HG03095 (cell line): ENCODE measurements at regions not wholly inside any gene's neighbourhood (a gene's known extent, or its start where the extent isn't known, plus 50 kb on each side); places are given as distances from the start of the nearest gene placed in this dataset.

Source experiments
- ATAC-seq: cut with Tn5 transposase; IDR thresholded peaks from one replicate; pipeline ENCODE4 v1.9.1; 2021; ENCODE audit warnings: moderate library complexity; ENCODE audit not compliant: unreplicated experiment

DNA sequence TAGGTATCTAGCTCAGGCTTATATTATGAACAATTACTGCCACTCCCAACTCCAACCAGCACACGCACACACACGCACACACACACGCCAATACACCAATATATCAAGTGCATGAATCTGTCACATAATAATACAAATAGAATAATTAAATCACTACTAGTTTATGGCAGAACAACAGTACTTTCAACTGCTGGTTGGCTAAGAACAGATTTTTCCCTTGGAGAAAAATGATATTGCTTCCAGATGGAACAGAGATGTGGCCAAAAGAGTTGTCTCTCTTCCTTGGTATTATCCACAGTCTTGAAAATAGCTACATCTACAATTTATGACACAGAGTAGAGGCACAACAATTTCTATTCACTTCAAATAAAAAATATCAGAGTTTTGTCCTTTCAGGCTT, 538.3 kb upstream of the FAT3 start:
- no peak for ATAC-seq

DNA sequence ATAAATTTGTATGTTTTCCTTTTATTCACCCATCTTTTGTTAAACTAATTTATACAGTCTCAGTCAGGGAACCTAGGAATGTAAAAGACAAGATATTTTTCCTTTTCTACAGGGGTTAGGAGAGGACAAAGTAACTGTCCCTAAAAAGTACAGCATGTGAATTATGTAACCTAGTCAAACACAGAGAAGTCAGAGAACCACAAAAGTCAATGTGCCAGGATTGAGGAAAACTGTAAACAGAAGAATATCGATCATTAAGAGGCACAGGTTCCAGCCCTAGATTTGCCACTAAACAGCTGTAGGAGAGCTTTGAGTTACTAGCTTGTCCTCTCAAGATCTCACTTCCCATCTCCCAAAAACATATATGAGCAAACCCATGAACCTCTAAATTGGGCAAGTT, 550.9 kb upstream of the FAT3 start:
- no peak for ATAC-seq

DNA sequence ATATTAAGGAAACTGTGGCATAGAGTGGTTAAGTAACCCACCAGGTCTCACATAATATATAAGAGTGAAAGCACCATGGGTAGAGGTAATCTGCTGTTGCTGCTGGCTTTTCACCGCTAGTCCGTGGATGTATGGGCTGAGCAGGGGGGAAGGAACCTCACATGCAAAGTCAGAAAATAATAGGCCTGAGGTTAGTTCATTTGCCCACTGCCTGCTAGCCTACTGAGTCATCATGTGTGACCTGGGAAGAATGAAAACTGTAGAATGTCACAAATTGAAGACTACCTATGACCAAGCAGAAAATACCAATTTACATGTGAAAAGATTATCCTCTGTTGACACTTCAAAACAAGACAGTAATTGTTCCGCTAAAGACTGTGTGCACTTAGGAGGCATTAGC, 560.1 kb upstream of the FAT3 start:
- ATAC-seq = no peak

DNA sequence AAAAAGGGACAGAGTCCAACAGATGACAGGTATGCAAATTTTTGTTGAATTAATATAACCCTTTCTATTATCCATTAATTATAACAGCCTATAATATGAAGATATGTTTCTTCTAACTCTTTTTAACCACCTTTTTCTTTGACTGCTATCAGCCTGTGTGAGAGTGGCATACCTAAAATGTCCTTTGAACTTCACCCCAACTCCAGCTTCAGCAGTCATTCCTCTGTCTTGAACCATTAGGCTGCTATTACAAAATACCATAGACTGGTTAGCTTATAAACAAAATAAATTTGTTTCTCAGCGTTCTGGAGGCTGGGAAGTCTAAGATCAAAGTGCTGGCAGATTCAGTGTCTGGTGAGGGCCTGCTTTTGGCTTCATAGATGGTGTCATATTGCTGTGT, 564.6 kb upstream of the FAT3 start:
- no peak for ATAC-seq

DNA sequence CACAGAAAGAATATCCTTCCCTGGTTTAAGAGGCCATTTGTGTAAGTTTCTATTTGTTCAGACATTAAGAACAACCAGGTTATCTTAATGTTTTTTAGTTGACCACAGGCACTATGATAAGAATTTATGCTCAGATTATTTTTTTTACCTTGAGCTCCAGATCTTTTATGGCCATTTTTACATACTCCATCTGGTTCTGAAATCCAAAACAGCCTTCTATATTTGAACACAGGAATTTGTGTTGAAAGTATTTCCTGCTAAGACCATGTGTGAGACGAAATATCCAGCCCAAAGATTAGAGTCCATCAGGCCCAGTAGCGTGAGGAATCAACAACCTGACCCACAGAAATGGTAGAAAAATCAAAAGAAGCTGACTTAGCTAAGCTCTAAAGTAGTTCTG, 569.9 kb upstream of the FAT3 start:
- no peak for ATAC-seq

DNA sequence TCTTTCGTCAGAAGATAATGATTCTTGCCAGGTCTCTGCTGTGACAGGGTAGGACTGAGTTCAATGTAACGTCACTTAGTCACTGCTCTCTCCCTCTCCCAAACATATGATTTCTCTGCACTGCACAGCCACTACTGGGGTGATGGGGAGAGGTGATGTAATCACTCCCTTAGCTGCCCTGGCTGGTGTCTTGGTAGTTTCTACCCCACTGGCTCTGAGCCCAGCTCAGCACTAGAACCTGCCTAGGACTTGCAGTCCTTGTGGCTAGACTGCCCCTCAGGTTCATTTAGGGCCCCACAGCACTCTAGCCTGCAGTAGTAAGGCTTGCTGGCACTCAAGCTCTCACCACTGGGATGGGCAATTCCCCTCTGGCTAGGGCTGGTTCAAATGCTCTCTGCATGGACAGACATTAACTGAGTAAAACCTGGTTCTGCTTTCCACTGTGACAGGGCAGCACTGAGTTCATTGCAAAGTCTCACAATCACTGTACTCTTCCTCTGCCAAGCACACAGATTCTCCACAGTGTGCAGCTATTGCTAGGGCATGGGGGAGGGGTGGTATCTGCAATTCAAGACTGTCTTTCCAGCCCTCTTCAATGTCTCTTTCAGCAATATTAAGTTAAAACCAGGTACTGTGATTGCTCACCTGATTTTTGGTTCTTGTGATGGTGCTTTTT, 571.4 kb upstream of the FAT3 start:
- ATAC-seq = no peak

DNA sequence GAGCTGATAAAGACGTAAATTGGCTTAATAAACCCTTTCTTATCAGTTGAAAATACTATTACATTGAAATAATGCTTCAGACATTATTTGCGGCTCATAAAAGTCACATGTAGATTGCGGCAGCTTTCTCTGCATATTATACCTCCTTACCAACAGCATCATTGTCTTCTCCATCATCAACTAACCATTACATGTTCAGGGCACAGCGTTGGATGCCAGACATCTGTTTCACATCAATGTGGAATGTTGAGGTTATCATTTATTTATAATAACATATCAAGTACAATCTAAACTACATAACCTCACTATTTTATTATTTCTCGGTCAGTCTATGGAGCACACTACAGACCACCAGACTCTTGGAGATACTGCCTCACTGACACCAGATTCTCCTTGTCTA, 573.8 kb upstream of the FAT3 start:
- no peak for ATAC-seq

DNA sequence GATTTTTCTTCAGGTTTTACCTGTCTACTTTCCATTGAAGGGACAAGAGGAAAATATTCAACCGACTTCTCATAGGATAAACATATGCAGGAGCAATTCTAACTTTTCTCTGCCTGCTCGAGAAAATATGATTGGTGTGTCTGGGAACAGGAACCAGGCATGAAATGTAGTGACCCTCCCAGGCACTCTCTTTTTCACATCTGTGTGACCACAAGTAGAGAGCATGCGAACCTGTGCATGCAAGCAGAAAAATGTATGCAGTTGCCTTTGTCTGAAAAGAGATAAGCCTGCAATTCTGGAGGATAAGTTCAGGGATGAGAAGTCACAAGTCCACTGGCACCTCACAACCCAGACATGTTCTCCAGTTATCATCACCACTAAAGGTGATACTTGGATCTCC, 583.5 kb upstream of the FAT3 start:
- no peak for ATAC-seq

DNA sequence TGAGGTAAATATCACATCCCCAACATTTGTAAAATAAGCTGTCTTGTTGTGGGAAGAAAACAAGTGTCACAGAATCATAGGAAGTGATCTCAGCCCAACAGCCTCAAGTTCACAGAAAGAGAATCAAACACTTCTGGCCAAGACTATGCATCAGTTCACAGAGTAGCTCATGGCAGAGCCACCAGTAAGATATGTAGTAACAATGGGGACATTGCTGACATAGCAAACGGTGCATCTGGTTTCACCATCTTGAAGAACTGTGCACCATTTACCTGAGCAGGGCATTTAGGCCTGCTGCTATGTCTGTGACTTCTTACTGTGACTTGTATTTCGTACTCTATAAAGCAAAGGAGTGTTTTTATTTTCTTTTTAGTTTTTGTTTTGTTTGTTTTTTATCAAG, 585.3 kb upstream of the FAT3 start:
- ATAC-seq = no peak

DNA sequence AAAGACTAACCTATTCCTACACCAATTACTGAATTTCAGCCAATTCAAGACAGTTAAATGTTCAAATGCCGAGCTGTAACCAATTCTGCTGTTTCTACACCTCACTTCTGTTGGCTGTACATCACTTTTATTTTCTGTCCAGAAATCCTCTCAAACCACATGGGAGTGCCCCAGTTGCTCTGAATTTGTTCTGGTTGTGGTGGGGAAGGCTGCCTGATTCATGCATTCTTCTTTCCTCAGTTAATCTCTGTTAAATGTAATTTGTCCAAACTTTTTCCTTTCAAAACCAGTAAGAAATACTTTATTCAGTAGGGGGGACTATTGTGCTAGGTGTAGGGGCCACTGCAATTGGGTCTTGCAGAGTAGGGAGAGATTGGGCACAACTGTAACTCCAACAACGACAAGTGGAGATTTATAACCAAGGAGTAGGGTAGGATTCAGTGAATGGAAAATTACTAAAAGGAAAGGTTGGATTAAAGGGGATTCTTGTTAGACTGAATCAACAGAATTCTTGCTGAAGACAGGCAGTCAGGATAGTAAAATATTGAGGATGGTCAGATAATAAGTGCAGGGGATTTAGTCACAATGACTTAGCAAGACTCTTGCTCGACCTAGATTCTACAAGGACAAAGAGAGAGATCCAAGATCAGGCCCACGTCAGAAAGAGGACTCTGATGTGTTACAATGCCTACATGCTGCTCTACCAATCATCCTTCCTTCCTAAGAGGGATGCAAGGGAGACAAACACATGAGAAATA, 593.5 kb upstream of the FAT3 start:
- ATAC-seq = no peak

DNA sequence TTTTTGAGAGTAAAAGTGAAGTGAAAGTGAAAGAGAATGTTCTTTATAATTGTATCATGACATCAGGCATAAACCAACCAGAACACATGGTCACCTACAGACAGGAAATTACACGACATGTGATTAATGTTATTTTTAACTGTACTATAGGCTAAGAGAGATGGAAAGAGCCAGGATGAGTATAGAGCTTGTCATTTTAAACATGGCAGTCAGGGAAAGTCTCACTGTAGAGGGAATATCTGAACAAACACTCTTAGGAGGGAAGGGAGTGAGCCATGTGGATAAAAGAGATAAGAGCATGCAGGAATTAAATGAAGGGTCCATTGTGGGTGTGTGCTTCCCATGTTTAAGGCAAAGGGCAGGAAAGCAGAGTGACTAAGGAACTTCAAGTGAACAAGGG, 599.1 kb upstream of the FAT3 start:
- no peak for ATAC-seq

DNA sequence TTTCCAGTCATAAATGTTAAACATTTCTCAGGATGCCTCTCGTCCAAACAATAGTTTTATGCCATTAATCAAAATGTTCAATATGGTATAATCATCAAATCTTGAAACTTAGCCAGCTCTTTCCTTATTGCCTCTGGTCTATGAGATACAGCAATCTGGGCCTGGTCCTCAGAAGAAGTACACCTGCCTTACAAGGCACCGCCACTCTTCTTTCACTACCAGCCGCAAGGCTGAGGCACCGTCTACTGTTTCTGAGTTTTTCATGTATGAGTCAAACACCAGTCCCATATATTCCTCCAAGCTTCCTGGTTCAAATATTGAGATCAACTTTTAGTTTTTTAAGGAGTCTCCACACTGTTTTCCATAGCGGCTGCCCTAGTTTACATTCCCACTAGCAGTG, 600.6 kb upstream of the FAT3 start:
- ATAC-seq = no peak

DNA sequence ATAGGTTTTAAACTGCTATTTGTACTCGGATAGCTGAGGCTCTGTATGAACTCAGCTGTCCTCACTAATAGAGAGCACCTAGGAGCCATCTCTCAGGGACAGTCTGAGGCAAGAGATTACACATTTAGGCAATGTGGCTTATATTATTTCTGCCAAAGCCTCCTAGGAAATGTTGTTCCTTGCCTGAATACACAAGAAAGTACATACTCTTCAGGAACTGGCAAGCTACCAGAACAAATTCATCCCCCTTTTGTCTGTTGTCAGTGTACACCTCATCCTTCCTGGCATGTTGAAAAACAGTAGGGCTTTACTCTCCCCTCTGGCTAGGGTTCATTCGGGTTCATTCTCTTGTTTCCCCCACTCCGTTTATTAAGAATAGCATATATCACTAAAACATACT, 615.9 kb upstream of the FAT3 start:
- ATAC-seq = no peak

DNA sequence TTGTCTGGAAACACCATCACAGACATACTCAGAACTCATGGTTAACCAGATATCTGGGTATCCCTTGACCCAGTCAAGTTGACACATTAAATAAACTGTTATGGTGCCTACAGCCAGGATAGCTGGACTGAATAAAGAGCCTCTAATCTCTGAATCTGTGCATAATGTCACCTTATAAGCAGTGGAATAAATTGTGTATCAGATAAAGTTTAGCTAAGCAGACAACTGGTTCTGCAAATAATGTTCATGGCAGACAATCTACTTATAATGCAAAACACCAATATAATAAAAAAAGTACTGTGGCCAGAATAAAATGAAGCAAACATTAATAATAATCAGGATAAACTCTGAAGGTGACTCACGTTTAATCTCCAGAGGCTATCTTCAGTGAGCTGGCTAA, 628.5 kb upstream of the FAT3 start:
- ATAC-seq = no peak

DNA sequence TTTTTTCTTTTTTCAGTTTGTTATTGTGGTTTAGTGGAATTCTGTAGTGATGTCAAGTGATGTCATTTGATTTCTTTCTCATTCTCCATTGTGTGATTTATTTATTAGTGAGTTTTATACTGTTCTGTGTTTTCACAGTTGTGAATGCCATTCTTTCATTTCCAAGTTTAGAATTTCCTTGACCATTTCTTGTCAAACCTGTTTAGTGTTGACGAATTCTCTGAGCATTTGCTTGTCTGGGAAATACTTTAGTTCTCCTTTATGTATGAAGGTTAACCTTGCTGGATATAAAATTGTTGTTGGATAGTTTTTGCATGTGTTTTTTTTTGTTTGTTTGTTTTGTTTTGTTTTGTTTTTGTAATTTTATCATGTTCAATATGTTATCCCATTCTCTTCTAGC, 633.6 kb upstream of the FAT3 start:
- no peak for ATAC-seq

DNA sequence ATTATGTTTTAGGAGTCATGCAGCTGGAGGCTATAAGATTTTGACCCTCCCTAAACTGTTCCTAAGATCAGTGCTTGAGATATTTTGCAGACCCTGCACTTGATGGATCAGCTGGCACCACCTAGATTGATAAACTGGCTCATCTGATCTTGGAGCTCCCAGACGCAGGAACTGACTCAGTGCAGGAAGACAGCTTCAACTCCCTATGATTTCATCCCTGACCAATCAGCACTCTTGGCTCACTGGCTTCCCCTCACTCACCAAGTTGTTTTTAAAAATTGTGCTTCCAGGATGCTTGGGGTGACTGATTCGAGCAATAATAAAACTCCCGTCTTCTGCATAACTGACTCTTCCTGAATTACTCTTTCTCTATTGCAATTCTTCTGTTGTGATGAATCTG, 637.5 kb upstream of the FAT3 start:
- no peak for ATAC-seq

DNA sequence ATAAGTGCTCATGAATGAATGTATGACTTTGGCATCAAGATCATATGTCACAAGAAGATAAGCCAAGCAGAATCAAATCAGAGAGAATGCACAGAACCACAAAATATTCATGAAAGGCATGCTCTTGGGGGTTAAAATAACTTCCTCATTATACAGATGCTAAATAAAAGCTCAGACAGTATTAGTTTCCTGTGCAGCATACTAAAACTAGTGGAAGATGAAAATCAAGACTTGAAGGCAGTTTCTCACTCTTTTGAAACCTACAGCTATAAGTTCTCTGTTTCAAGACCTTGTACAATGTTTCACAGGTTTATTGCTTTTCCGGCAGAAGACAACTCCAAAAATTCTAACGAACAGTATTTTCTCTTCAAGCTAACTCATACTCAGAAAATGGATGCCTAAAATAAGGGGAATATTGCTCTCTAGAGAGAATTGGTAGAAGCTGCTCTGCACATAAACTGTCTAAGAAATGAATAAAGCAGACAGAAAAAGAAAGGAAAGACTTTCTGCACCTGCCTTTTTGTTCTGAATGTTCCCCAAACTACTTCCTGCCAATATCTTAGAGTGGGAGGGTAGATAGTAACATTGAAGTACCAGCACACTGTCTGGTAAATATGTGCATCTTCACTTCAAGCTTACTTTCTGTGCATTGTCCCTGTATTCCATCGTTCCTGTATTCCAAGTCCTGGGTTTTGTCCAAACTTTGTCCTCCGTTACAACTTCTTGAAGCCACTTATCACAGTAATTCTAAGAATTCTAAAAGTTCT, 639.4 kb upstream of the FAT3 start:
- ATAC-seq = no peak

DNA sequence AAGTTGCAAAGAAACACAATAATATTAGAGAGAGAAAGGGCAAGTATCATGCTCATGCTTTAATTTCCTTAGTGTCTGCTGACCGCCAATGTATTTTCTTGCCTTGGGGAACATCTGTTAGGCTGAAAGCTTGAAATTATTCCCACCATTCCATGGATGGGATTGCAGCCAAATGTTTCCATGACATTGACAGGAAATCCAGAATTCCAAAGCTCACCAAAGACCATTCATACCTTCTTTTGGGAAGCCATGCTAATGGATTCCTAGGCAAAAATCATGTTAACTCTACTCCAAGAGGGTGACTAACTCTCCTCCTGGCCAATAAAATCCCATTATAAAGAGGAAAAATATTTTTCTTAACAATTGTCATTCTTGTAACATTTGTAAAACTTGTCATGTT, 661.4 kb upstream of the FAT3 start:
- no peak for ATAC-seq

DNA sequence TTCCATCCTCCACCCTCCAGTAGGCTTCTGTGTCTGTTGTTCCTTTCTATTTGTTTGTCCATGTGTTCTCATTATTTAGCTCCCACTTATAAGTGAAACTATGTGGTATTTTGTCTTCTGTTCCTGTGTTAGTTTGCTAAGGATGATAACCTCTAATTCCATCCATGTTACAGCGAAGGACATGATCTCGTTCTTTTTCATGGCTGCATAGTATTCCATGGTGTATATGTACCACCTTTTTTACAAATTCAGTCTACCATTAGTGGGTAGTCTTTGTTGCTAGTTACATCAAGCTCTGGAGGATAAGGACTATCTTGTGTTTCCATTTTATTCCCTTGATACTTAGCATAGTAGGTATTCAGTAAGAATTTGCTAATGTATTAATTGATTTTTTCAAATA, 664.2 kb upstream of the FAT3 start:
- no peak for ATAC-seq

DNA sequence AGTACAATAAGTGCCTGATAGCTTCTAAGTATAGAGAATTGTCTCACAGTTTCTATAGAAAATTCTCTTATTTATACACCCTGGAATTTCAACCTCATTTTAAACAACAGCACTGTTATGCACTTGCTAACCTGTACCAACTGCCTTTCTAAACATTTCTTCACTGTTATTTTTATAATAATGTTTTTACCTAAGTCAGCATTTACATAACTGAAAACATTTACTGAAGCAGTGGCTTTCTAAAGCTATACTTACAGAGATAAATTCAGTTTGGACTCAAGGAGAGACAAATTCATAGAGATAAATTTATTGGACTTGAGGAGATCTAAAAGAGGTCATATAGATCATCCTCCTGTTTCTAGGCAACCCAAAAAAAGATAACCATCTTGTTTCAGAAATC, 686.6 kb upstream of the FAT3 start:
- ATAC-seq = no peak

DNA sequence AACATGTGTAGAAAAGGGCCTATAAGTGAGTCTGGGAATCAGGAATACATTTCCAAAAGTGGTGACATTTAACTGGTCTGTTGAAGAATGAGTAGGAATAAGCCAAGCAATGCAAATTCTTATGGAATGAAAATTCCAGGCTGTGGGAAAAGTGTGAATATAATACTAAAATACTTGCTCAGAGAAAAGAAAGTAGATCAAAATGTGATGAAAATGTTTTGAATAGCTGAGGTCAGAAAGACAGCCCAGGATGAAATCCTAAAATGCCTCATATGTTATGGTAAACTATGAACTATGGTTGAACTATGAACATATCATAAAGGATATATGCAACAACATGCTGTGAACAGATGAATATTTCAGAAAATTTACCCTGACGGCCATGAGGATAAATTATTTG, 688.3 kb upstream of the FAT3 start:
- no peak for ATAC-seq

DNA sequence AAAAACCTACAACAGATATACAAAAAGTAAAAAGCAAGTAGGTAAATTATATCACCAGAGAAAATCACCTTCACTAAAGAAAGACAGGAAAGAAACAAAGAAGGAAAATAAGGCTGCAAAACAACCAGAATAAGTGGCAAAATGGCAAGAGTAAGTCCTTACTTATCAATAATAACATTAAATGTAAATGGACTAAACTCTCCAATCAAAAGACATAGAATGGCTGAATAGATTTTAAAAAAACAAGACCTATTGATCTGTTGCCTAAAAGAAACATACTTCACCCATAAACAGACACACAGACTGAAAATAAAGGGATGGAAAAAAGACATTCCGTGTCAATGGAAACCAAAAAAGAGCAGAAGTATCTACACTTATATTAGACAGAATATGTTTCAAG, 695.7 kb upstream of the FAT3 start:
- ATAC-seq = no peak
